Thyroid gland (tissue), 4 donors: ENCODE measurements at regions not wholly inside any gene's neighbourhood (a gene's known extent, or its start where the extent isn't known, plus 50 kb on each side); places are given as distances from the start of the nearest gene placed in this dataset.

Experiments used
- CTCF ChIP-seq, 6 experiments: fragments of 200-600 bp in 3 of 6; fragments of 450-650 bp in 3 of 6; sonication (generic) in 3 of 6; IDR thresholded peaks; one replicate each; pipeline ENCODE4 v1.5.1; 2016 to 2019; ENCODE audit warnings: antibody characterized with exemption in 6 of 6, mild to moderate bottlenecking in 2 of 6, inconsistent platforms in 1 of 6, moderate library complexity in 1 of 6
- POLR2A ChIP-seq, 2 donors: fragments of 450-650 bp; IDR thresholded peaks; one replicate each; pipeline ENCODE4 v1.6.1; 2017; ENCODE audit warnings: antibody characterized with exemption in 2 of 2, mild to moderate bottlenecking in 2 of 2, moderate library complexity in 1 of 2

GRCh38 chr21:22253761-22254160 is 1255.6 kb downstream of the NCAM2 start:
- TF ChIP-seq CTCF (IDR thresholded peaks at IDR 0.05): no peak
- TF ChIP-seq POLR2A (IDR thresholded peaks at IDR 0.05): no peak
